ENCODE measurements at regions not wholly inside any gene's neighbourhood (a gene's known extent, or its start where the extent isn't known, plus 50 kb on each side); places are given as distances from the start of the nearest gene placed in this dataset.

- TF ChIP-seq ZNF462 (CRISPR knock-in tag; IDR thresholded peaks at IDR 0.05) (no peak), JUNB (IDR thresholded peaks at IDR 0.05; ENCODE audit: unreplicated experiment) (no peak), CREB1 (CRISPR knock-in tag; IDR thresholded peaks at IDR 0.05; ENCODE audit: low read depth) (no peak), NANOG (IDR thresholded peaks at IDR 0.05; ENCODE audit: borderline replicate concordance) (no peak), STAT1 (IDR thresholded peaks at IDR 0.05; ENCODE audit: unreplicated experiment) (no peak), EZH2 (IDR thresholded peaks at IDR 0.05; ENCODE audit: low read depth, unreplicated experiment) (no peak), REST (IDR thresholded peaks at IDR 0.05; ENCODE audit: unreplicated experiment) (no peak)
Measured at GRCh38 chr11:19472679-19473078, 231.9 kb upstream of the E2F8 start (continued).
